ENCODE measurements at regions not wholly inside any gene's neighbourhood (a gene's known extent, or its start where the extent isn't known, plus 50 kb on each side); places are given as distances from the start of the nearest gene placed in this dataset.

GRCh38 chr6:18763086-18763485 is 375.9 kb downstream of the RNF144B start:
- no peak for DNase-seq (ENCODE audit: low read depth)

- no peak for DNase-seq (ENCODE audit: low read depth)
Observed at GRCh38 chr6:18784794-18785193, 397.6 kb downstream of the RNF144B start.

DNA sequence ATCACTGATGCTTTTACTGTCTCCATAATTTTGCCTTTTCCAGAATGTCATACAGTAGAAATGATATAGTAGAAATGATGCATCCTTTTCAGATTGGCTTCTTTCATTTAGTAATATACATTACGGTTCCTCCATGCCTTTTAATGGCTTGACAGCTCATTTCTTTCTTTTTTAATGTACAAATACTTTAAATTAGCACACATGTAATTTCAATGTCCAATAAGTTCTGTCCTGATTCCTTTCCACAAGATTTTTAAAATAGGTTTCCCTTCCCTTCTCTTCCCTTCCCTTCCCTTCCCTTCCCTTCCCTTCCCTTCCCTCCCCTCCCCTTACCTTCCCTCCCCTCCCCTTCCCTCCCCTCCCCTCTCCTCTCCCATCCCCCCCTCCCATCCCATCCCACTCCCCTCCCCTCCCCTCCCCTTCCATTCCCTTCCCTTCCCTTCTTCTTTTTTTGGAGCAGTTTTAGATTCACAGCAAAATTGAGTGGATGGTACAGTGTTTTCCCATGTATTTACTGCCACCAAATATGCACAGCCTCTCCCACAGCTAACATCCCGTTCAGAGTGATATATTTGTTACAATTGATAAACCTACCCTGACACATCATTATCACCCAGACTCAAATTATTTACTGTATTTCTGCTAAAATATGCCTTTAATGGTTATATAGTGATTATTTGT is 398.8 kb downstream of the RNF144B start:
- no peak for DNase-seq (ENCODE audit: low read depth)

GRCh38 chr6:18792866-18793265 is 405.7 kb downstream of the RNF144B start:
- no peak for DNase-seq (ENCODE audit: low read depth)

GRCh38 chr6:18795726-18796125 is 408.6 kb downstream of the RNF144B start:
- DNase-seq (ENCODE audit: low read depth) = no peak

DNA sequence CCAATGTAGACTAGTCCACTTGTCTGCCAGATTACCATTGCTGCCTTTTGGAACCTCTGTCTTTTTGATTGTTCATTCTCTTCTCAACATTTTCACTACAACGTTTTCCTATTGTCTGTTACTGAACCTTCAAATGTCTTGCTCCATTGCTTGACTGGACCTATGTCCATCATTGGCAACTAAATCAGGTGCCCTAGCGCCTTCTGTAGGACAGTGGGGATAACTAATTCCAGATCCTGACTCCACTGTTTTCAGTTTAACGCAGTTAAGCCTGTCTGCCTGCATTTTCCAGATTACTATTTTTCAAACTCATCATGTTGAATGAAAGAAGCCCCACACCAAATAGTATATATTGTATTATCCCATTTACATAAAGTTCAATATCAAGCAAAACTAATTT is 433.6 kb downstream of the RNF144B start:
- DNase-seq (ENCODE audit: low read depth) = no peak

DNA sequence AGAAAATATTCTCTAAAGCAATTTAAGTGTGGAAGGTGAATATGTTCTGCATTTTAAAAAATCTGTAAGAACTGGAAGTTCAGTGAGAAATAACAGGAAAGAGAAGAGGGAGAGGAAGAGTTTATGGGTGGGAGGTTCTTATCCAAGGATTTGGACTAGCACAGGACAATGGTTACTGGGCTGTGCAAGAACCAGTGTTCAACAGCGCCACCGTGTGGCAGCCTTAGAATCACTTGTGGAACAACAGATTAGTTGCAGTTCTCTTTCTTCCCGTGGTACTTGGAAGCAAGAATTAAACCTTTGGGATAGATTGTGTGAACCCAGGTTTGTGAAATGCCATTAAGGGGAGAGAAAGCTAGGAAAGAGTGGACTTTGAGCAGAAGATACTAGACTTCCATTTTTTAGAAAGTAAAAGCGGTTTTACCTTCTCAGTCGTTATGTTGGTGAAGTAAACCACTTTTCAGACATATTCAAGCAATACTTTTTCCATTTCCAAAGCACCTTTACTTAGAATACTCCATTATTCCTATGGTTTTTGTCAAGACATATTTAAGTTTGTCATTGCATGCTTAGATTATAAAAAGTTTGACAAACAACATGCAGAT is 436.7 kb downstream of the RNF144B start:
- no peak for DNase-seq (ENCODE audit: low read depth)

DNA sequence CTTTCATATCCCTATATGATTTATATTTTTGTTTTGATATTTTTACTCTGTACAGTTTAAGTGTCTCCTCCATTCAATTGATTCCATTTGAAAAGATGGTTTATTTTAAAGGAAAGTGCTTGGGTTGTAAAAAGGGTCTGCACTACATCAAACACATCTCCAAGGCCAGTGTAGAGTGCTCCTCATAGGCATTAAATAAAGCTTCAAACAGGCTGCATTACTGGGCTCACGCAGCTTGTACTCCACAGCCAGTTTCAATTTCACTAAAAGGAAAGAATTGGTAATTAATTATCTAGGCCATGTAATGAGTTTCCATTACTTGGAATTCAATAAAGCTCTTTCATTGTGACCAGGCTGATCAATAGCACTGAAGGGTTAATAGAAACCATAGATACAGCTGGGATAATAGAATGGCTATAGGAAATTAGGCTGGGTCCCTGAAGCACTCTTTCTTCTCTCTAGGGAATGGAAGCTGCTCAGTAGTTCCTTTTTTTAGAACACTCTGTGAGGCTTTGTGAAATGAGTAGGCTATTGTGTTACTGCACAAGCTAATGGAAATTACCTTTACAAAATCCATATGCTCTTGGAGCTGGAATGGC is 442.2 kb downstream of the RNF144B start:
- no peak for DNase-seq (ENCODE audit: low read depth)

GRCh38 chr6:18835976-18836375 is 448.8 kb downstream of the RNF144B start:
- DNase-seq (ENCODE audit: low read depth) = no peak

DNA sequence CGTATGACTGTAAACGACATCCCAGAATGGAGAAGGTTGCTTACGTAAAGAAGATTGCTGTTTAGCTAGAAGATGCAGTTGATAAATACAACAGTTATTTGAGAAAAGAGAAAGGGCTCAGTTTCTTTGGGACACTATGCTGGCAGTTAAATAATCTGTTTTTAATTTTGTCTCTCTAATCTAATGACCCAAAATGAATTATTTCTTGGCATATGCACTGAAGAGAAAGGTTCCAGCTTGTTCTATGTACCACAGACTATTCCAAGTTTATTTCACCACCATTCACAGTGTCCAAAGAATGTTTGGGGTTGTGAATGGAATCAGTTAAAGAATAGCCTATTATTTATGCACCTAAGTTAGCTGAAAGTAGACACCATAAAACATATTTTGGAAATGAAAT is 449.9 kb downstream of the RNF144B start:
- DNase-seq (ENCODE audit: low read depth) = no peak

DNA sequence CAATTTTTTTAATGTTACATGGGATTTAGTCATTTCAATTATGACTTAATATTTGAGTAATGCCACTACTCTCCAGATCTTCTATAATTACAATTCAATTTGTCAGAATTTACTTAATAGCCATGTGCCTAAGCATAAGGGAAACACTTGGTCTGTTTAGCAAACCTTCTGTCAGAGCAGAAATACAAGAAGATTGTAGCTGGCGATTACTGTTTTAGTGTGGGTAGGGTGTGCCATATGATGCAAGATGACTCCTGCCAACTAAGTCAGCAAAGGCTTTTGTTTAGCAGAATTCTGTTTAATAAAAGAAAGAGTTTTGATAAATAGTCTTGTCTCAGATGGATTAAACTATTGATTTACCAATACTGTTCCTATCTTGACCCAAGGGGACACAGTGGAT is 455.4 kb downstream of the RNF144B start:
- no peak for DNase-seq (ENCODE audit: low read depth)

DNA sequence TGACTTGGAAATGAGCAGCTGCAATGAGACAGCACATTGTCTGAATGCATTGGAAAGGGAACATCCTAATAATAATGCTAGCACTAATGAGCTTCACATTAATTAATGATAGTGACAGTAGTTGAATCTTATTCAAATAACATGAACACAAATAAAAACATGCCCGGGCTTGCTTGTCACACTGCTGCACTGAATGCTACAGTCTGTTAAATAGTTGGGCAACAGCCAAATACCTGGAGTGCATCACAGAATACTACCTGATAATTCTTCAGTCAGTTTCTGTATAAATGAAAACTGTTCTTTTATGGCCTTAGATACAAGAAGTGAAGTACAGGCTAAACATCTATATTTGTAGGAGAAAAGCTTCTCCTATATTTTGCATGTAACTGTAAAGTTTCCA is 458.7 kb downstream of the RNF144B start:
- DNase-seq (ENCODE audit: low read depth) = no peak

DNA sequence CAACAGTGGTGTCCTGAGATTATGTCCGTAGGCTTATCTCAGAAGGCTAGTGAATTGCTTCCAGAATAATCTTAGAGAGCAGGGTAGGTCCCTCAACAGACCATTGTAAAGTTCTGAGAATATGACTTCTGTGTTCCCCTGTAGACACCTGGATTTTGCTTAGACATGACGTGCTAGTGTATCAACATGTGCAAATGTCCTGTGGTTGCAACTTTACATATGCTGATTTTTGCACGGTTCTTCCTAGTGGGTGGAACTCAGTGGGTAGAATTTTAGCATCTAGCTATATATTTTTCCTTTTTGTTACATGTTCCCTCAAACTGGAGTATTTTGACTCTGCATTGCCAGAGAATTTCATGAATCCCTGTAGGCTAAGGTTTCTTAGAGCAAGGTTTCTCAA is 459.2 kb downstream of the RNF144B start:
- DNase-seq (ENCODE audit: low read depth) = no peak

- DNase-seq (ENCODE audit: low read depth) = no peak
Observed at GRCh38 chr6:18861204-18861603, 474.1 kb downstream of the RNF144B start.

DNA sequence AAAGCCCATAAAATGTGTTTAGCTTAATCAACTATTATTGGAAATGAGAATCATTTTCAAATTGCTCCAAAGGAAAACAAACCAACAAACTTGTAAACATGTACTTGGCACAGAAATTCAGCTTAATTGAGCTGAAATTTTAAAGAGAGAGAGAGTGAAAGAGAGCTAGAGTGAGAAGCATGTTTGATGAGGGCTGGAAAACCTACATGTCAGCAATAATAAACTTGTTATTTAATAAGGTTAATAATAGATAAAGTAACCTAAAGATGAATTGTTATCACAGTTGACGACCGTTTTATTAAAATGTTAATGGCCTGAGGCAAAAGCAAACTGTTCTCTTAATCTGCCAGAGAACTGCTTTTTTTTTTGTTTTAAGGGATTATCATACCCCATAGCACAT is 496.1 kb downstream of the RNF144B start:
- no peak for DNase-seq (ENCODE audit: low read depth)

GRCh38 chr6:18883851-18884250 is 496.7 kb downstream of the RNF144B start:
- DNase-seq (ENCODE audit: low read depth) = no peak

GRCh38 chr6:18893540-18894269 is 506.6 kb downstream of the RNF144B start:
- DNase-seq (ENCODE audit: low read depth) = no peak

- DNase-seq (ENCODE audit: low read depth) = no peak
Observed at GRCh38 chr6:18897350-18897749, 510.2 kb downstream of the RNF144B start.

DNA sequence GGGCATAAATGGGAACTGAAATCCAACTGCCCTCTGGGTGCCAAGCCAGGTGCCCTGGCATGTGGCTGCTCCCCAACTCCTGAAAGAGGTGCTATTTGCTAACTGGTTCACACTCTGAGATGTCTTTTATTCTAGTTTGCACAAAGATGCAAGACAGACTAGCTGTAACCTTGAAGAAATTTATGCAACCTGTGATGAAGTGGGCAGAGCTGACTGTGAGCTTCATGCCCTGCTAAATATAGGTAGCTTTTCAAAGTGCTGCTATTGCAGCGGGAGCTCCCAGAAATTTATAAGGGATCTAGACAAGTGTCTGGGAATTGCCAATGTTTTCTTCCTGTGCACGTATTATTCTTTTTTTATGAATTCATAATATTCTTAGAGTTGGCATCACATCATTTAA is 517.5 kb downstream of the RNF144B start:
- DNase-seq (ENCODE audit: low read depth) = no peak

- no peak for DNase-seq (ENCODE audit: low read depth)
Observed at GRCh38 chr6:18920701-18921100, 533.6 kb downstream of the RNF144B start.

DNA sequence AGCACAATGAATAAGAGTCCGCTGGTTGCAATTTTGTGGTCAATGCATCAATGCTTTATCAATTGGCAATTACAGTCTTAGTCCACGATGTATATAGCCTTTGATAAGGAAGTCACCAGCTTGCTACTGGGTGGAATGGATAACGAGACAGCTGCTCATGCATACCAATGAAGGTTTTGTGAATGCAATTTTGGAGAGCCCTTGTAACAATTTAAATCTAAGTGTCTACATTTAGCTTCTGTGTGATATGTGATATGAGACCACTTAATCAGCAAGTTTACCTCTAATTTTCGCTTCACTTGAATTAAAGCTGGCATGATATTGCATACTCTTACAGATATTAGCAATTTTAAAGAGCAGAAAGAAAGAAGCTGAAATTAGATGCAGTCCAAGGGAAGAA is 543.9 kb downstream of the RNF144B start:
- no peak for DNase-seq (ENCODE audit: low read depth)

GRCh38 chr6:18958146-18958545 is 571.0 kb downstream of the RNF144B start:
- no peak for DNase-seq (ENCODE audit: low read depth)

- DNase-seq (ENCODE audit: low read depth) = no peak
Observed at GRCh38 chr6:18961566-18961965, 574.4 kb downstream of the RNF144B start.
